ENCODE measurements at regions not wholly inside any gene's neighbourhood (a gene's known extent, or its start where the extent isn't known, plus 50 kb on each side); places are given as distances from the start of the nearest gene placed in this dataset.
"Not testable (repeated sequence)": the region's sequence is repeated elsewhere in the genome, so short reads cannot be mapped to it uniquely, and the experiment has no call there.

- BruUV-seq (replicated peaks); H2AFZ ChIP-seq (ENCODE audit: low read depth, low read length); H4K20me1 ChIP-seq (replicated peaks; ENCODE audit: control insufficient read depth, insufficient read depth, low read length); H3K4me1 ChIP-seq (replicated peaks in 1 of 2; ENCODE audit: control insufficient read depth in 2 of 2, insufficient read depth in 2 of 2, low read length in 2 of 2); H3K36me3 ChIP-seq (ENCODE audit: control insufficient read depth, insufficient read depth, low read length); H3K9me3 ChIP-seq (replicated peaks; ENCODE audit: control insufficient read depth, insufficient read depth, low read depth, low read length); in situ Hi-C loops (cut with MboI); FAIRE-seq; H3K27me3 ChIP-seq (ENCODE audit: control insufficient read depth in 2 of 2, insufficient read depth in 2 of 2, low read length in 2 of 2); H3K4me3 ChIP-seq; H3K79me2 ChIP-seq (ENCODE audit: control insufficient read depth, insufficient read depth, low read length); POLR2A ChIA-PET; DNase-seq (ENCODE audit: extremely low read depth in 1 of 4, low spot score in 3 of 4); intact Hi-C loops (cut with micrococcal nuclease); CTCF ChIA-PET (ENCODE audit: low intra/inter-chr PET ratio); H3K9me1 ChIP-seq (ENCODE audit: control insufficient read depth, insufficient read depth, low read length); H3K9ac ChIP-seq (ENCODE audit: insufficient read depth in 1 of 2, low read depth in 2 of 2, low read length in 2 of 2); H3K27ac ChIP-seq (ENCODE audit: extremely low read depth, low read depth, low read length); H3K4me2 ChIP-seq (ENCODE audit: insufficient read depth, low read length); ATAC-seq: not testable (repeated sequence)
- 7% methylated on average over 2 of the region's 6 CpGs for WGBS (ENCODE audit: insufficient coverage, low coverage, missing lambda C conversion rate)
Observed at GRCh38 chr3:166817269-166817668, 562.8 kb downstream of the ZBBX start.

GRCh38 chr3:166810741-166811445, 569.2 kb downstream of the ZBBX start:
- Histone ChIP-seq H3K9me3 (replicated peaks; ENCODE audit: control insufficient read depth, insufficient read depth, low read depth, low read length) (0 out of 2 replicates have a peak, but pooled peaks cover 2% of the 10 kb centered on the region), H3K4me2 (ENCODE audit: insufficient read depth, low read length) (no peak overlapping the region), H3K79me2 (ENCODE audit: control insufficient read depth, insufficient read depth, low read length) (no peaks in the 10 kb centered on the region), H3K9ac (ENCODE audit: insufficient read depth in 1 of 2, low read depth in 2 of 2, low read length in 2 of 2) (no peak overlapping the region), H2AFZ (ENCODE audit: low read depth, low read length) (no peak overlapping the region), H4K20me1 (replicated peaks; ENCODE audit: control insufficient read depth, insufficient read depth, low read length) (no peaks in the 10 kb centered on the region), H3K4me1 (replicated peaks in 1 of 2; ENCODE audit: control insufficient read depth in 2 of 2, insufficient read depth in 2 of 2, low read length in 2 of 2) (no peaks in the 10 kb centered on the region), H3K36me3 (ENCODE audit: control insufficient read depth, insufficient read depth, low read length) (no peaks in the 10 kb centered on the region), H3K27me3 (ENCODE audit: control insufficient read depth in 2 of 2, insufficient read depth in 2 of 2, low read length in 2 of 2) (no peaks in the 10 kb centered on the region), H3K9me1 (ENCODE audit: control insufficient read depth, insufficient read depth, low read length) (no peaks in the 10 kb centered on the region), H3K4me3 (no peak overlapping the region), H3K27ac (ENCODE audit: extremely low read depth, low read depth, low read length) (no peak overlapping the region)
- WGBS (ENCODE audit: insufficient coverage, low coverage, missing lambda C conversion rate) = 2% methylated on average over 23 of the region's 23 CpGs
- intact Hi-C loops (cut with micrococcal nuclease) = no loop called here
- ATAC-seq = no peak
- in situ Hi-C loops (cut with MboI) = no loop called here
- ChIA-PET CTCF (ENCODE audit: low intra/inter-chr PET ratio) (no interaction called here), POLR2A (no interaction called here)
- FAIRE-seq = no peak
- no peak for DNase-seq (ENCODE audit: extremely low read depth in 1 of 4, low spot score in 3 of 4)
- BruUV-seq (replicated peaks) = no TSS peak
- TF ChIP-seq NR2F6 (CRISPR knock-in tag; IDR thresholded peaks at IDR 0.05) = no peak
- TF ChIP-seq ZNF764 (CRISPR knock-in tag; IDR thresholded peaks at IDR 0.05; ENCODE audit: low read depth) = no peak
- TF ChIP-seq ZBTB7A (IDR thresholded peaks at IDR 0.05; ENCODE audit: borderline replicate concordance, control insufficient read depth, low read depth, low read length) = no peak
- no peak for TF ChIP-seq HMGN3 (IDR thresholded peaks at IDR 0.05; ENCODE audit: borderline replicate concordance, extremely low read depth, insufficient read length, low read depth, low read length)
- TF ChIP-seq, protein P1, sequence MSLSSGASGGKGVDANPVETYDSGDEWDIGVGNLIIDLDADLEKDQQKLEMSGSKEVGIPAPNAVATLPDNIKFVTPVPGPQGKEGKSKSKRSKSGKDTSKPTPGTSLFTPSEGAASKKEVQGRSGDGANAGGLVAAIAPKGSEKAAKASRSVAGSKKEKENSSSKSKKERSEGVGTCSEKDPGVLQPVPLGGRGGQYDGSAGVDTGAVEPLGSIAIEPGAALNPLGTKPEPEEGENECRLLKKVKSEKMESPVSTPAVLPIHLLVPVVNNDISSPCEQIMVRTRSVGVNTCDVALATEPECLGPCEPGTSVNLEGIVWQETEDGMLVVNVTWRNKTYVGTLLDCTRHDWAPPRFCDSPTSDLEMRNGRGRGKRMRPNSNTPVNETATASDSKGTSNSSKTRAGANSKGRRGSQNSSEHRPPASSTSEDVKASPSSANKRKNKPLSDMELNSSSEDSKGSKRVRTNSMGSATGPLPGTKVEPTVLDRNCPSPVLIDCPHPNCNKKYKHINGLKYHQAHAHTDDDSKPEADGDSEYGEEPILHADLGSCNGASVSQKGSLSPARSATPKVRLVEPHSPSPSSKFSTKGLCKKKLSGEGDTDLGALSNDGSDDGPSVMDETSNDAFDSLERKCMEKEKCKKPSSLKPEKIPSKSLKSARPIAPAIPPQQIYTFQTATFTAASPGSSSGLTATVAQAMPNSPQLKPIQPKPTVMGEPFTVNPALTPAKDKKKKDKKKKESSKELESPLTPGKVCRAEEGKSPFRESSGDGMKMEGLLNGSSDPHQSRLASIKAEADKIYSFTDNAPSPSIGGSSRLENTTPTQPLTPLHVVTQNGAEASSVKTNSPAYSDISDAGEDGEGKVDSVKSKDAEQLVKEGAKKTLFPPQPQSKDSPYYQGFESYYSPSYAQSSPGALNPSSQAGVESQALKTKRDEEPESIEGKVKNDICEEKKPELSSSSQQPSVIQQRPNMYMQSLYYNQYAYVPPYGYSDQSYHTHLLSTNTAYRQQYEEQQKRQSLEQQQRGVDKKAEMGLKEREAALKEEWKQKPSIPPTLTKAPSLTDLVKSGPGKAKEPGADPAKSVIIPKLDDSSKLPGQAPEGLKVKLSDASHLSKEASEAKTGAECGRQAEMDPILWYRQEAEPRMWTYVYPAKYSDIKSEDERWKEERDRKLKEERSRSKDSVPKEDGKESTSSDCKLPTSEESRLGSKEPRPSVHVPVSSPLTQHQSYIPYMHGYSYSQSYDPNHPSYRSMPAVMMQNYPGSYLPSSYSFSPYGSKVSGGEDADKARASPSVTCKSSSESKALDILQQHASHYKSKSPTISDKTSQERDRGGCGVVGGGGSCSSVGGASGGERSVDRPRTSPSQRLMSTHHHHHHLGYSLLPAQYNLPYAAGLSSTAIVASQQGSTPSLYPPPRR (CRISPR knock-in tag; IDR thresholded peaks at IDR 0.05; ENCODE audit: borderline replicate concordance) = no peak
- TF ChIP-seq, protein P2, sequence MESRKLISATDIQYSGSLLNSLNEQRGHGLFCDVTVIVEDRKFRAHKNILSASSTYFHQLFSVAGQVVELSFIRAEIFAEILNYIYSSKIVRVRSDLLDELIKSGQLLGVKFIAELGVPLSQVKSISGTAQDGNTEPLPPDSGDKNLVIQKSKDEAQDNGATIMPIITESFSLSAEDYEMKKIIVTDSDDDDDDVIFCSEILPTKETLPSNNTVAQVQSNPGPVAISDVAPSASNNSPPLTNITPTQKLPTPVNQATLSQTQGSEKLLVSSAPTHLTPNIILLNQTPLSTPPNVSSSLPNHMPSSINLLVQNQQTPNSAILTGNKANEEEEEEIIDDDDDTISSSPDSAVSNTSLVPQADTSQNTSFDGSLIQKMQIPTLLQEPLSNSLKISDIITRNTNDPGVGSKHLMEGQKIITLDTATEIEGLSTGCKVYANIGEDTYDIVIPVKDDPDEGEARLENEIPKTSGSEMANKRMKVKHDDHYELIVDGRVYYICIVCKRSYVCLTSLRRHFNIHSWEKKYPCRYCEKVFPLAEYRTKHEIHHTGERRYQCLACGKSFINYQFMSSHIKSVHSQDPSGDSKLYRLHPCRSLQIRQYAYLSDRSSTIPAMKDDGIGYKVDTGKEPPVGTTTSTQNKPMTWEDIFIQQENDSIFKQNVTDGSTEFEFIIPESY (CRISPR knock-in tag; IDR thresholded peaks at IDR 0.05) = no peak
- no peak for TF ChIP-seq ZNF408 (CRISPR knock-in tag; IDR thresholded peaks at IDR 0.05; ENCODE audit: low read depth)
- no peak for TF ChIP-seq SMAD4 (CRISPR knock-in tag; conservative IDR thresholded peaks at IDR 0.05)

Measured in K562 (cell line).